ENCODE measurements at regions not wholly inside any gene's neighbourhood (a gene's known extent, or its start where the extent isn't known, plus 50 kb on each side); places are given as distances from the start of the nearest gene placed in this dataset.

DNA sequence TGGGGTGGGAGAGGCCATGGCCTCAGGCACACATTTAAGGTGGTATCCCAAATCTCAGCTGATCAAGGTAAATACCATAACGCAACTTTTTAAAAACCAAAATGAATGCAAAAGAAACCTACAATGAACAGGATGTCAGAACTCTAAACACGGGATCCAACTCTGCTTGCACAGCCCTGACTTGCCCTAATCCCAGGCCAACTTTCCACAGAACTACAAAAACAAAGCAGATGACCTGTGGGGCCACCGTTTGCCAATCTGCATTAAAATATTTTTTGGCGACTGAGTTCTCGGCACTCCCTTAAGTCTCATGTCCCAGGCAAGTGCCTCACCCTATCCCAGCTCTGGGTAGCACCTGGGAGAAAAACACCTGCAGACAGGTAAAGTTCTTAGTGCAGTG lies 110.5 kb downstream of the ZFP64 start:
- TF ChIP-seq, protein P1, sequence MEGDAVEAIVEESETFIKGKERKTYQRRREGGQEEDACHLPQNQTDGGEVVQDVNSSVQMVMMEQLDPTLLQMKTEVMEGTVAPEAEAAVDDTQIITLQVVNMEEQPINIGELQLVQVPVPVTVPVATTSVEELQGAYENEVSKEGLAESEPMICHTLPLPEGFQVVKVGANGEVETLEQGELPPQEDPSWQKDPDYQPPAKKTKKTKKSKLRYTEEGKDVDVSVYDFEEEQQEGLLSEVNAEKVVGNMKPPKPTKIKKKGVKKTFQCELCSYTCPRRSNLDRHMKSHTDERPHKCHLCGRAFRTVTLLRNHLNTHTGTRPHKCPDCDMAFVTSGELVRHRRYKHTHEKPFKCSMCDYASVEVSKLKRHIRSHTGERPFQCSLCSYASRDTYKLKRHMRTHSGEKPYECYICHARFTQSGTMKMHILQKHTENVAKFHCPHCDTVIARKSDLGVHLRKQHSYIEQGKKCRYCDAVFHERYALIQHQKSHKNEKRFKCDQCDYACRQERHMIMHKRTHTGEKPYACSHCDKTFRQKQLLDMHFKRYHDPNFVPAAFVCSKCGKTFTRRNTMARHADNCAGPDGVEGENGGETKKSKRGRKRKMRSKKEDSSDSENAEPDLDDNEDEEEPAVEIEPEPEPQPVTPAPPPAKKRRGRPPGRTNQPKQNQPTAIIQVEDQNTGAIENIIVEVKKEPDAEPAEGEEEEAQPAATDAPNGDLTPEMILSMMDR (IDR thresholded peaks at IDR 0.05), result no peak
- no peak for TF ChIP-seq POLR2A (IDR thresholded peaks at IDR 0.05)

Measured in body of pancreas (tissue), 4 donors.